ENCODE measurements at regions not wholly inside any gene's neighbourhood (a gene's known extent, or its start where the extent isn't known, plus 50 kb on each side); places are given as distances from the start of the nearest gene placed in this dataset.

DNA sequence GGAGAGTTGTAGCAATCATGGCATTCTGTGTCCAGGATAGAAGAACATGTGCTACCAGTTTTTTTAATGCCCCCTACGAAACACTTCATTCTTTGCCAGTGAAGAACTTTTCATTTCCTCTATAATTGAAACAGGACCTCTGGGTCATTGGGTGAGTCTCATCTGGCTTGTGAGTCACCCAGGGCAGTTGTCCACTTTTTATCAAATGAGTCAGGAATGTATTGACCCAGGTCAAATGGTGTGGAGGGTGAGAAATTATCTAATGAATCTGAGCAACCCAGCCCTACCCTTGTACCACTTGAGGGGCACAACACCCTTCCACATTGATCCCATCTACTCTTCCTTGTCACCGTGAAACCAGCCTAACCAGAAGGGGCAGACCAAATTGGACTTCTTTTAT, 417.3 kb upstream of the PROX1 start:
- TF ChIP-seq CTCF (IDR thresholded peaks at IDR 0.05; ENCODE audit: low read length) = no peak
- TF ChIP-seq EZH2 (IDR thresholded peaks at IDR 0.05; ENCODE audit: borderline replicate concordance, low read length) = no peak

Measured in OCI-LY1 (cell line).